Memory B cell (primary cell): ENCODE measurements at regions not wholly inside any gene's neighbourhood (a gene's known extent, or its start where the extent isn't known, plus 50 kb on each side); places are given as distances from the start of the nearest gene placed in this dataset.
"Not testable (repeated sequence)": the region's sequence is repeated elsewhere in the genome, so short reads cannot be mapped to it uniquely, and the experiment has no call there.

ENCODE experiments used
- ATAC-seq: fragments of 150-1000 bp; cut with Tn5 transposase; 2 replicates; pipeline ENCODE4 v1.10.0; 2021; ENCODE audit warnings: low read depth, mild to moderate bottlenecking, moderate library complexity
- DNase-seq, 2 donors: peaks; one replicate each; pipeline ENCODE4 v3.0.0; 2022; ENCODE audit warnings: low spot score in 2 of 2
- H3K27ac Mint-ChIP-seq: one replicate; pipeline ENCODE4 v1.8.0; 2022; ENCODE audit warnings: mild to moderate bottlenecking, moderate library complexity, mixed read lengths
- H3K27me3 Mint-ChIP-seq: one replicate; pipeline ENCODE4 v1.8.0; 2022; ENCODE audit warnings: mixed read lengths
- H3K36me3 Mint-ChIP-seq: one replicate; pipeline ENCODE4 v1.8.0; 2022; ENCODE audit warnings: mild to moderate bottlenecking, mixed read lengths
- H3K4me1 Mint-ChIP-seq: one replicate; pipeline ENCODE4 v1.8.0; 2022; ENCODE audit warnings: mixed read lengths
- H3K4me3 Mint-ChIP-seq: one replicate; pipeline ENCODE4 v1.8.0; 2022; ENCODE audit warnings: mild to moderate bottlenecking, moderate library complexity, mixed read lengths
- H3K9me3 Mint-ChIP-seq: one replicate; pipeline ENCODE4 v1.8.0; 2022; ENCODE audit warnings: mixed read lengths

- no peak overlapping the region for H3K27ac Mint-ChIP-seq
- DNase-seq (no peak), ATAC-seq (no peak)
- no peaks in the 10 kb centered on the region for H3K4me1 Mint-ChIP-seq
- no peaks in the 10 kb centered on the region for H3K9me3 Mint-ChIP-seq
- H3K36me3 Mint-ChIP-seq = no peaks in the 10 kb centered on the region
- H3K4me3 Mint-ChIP-seq = no peak overlapping the region
- H3K27me3 Mint-ChIP-seq = no peaks in the 10 kb centered on the region
Observed at GRCh38 chr11:12585861-12586260, 88.4 kb upstream of the TEAD1 start.

- ATAC-seq = no peak
- no peaks in the 10 kb centered on the region for H3K9me3 Mint-ChIP-seq
- H3K36me3 Mint-ChIP-seq = no peaks in the 10 kb centered on the region
- no peaks in the 10 kb centered on the region for H3K4me1 Mint-ChIP-seq
- DNase-seq = no peak
- no peak overlapping the region for H3K27ac Mint-ChIP-seq
- H3K4me3 Mint-ChIP-seq = no peak overlapping the region
- no peaks in the 10 kb centered on the region for H3K27me3 Mint-ChIP-seq
Observed at GRCh38 chr11:12587333-12587991, 86.8 kb upstream of the TEAD1 start.

- no peak overlapping the region for H3K4me3 Mint-ChIP-seq
- H3K4me1 Mint-ChIP-seq = no peaks in the 10 kb centered on the region
- no peaks in the 10 kb centered on the region for H3K36me3 Mint-ChIP-seq
- no peak for DNase-seq
- H3K27ac Mint-ChIP-seq = no peak overlapping the region
- no peak for ATAC-seq
- peaks cover 2% of the 10 kb centered on the region for H3K27me3 Mint-ChIP-seq
- H3K9me3 Mint-ChIP-seq = peaks cover 3% of the 10 kb centered on the region
Observed at GRCh38 chr11:12591706-12592105, 82.5 kb upstream of the TEAD1 start.

- Mint-ChIP-seq H3K4me1 (no peaks in the 10 kb centered on the region), H3K27me3 (peaks cover 2% of the 10 kb centered on the region), H3K4me3 (no peak overlapping the region), H3K9me3 (peaks cover 5% of the 10 kb centered on the region), H3K36me3 (no peaks in the 10 kb centered on the region), H3K27ac (no peak overlapping the region)
- ATAC-seq (no peak), DNase-seq (no peak)
Observed at GRCh38 chr11:12592283-12592682, 81.9 kb upstream of the TEAD1 start.

- not testable (repeated sequence) for ATAC-seq, H3K4me1 Mint-ChIP-seq, H3K4me3 Mint-ChIP-seq
Observed at GRCh38 chr11:12595089-12595847, 79.0 kb upstream of the TEAD1 start.

GRCh38 chr11:12598330-12599256 lies 75.6 kb upstream of the TEAD1 start:
- H3K27me3 Mint-ChIP-seq = peaks cover 6% of the 10 kb centered on the region
- no peak overlapping the region for H3K27ac Mint-ChIP-seq
- peaks cover 5% of the 10 kb centered on the region for H3K9me3 Mint-ChIP-seq
- ATAC-seq = no peak
- H3K4me1 Mint-ChIP-seq = no peaks in the 10 kb centered on the region
- H3K4me3 Mint-ChIP-seq = no peak overlapping the region
- H3K36me3 Mint-ChIP-seq = no peaks in the 10 kb centered on the region
- no peak for DNase-seq

More at GRCh38 chr11:12595089-12595847, 79.0 kb upstream of the TEAD1 start:
- H3K27me3 Mint-ChIP-seq, H3K27ac Mint-ChIP-seq, DNase-seq, H3K36me3 Mint-ChIP-seq, H3K9me3 Mint-ChIP-seq: not testable (repeated sequence)

GRCh38 chr11:12599408-12600143 lies 74.6 kb upstream of the TEAD1 start:
- H3K27me3 Mint-ChIP-seq = peaks cover 7% of the 10 kb centered on the region
- ATAC-seq (no peak), DNase-seq (peak in 1 of 2 donors; percentile 20)
- no peaks in the 10 kb centered on the region for H3K4me1 Mint-ChIP-seq
- no peak overlapping the region for H3K27ac Mint-ChIP-seq
- H3K9me3 Mint-ChIP-seq = peaks cover 5% of the 10 kb centered on the region
- no peaks in the 10 kb centered on the region for H3K36me3 Mint-ChIP-seq
- no peak overlapping the region for H3K4me3 Mint-ChIP-seq

- ATAC-seq = no peak
- no peak overlapping the region for H3K27ac Mint-ChIP-seq
Observed at GRCh38 chr11:12600829-12601228, 73.4 kb upstream of the TEAD1 start.

GRCh38 chr11:12602421-12602820 lies 71.8 kb upstream of the TEAD1 start:
- peaks cover 6% of the 10 kb centered on the region for H3K27me3 Mint-ChIP-seq
- H3K4me1 Mint-ChIP-seq = no peaks in the 10 kb centered on the region
- H3K4me3 Mint-ChIP-seq = no peak overlapping the region
- H3K36me3 Mint-ChIP-seq = no peaks in the 10 kb centered on the region
- no peak overlapping the region for H3K27ac Mint-ChIP-seq
- ATAC-seq (no peak), DNase-seq (no peak)
- no peaks in the 10 kb centered on the region for H3K9me3 Mint-ChIP-seq

More at GRCh38 chr11:12600829-12601228, 73.4 kb upstream of the TEAD1 start:
- peaks cover 6% of the 10 kb centered on the region for H3K27me3 Mint-ChIP-seq
- peaks cover 3% of the 10 kb centered on the region for H3K9me3 Mint-ChIP-seq
- no peaks in the 10 kb centered on the region for H3K36me3 Mint-ChIP-seq
- no peaks in the 10 kb centered on the region for H3K4me1 Mint-ChIP-seq
- no peak for DNase-seq
- H3K4me3 Mint-ChIP-seq = no peak overlapping the region

GRCh38 chr11:12603143-12604088 lies 70.8 kb upstream of the TEAD1 start:
- H3K4me1 Mint-ChIP-seq = no peaks in the 10 kb centered on the region
- DNase-seq = no peak
- H3K36me3 Mint-ChIP-seq = no peaks in the 10 kb centered on the region
- ATAC-seq = no peak
- H3K27me3 Mint-ChIP-seq = peaks cover 6% of the 10 kb centered on the region
- H3K27ac Mint-ChIP-seq = no peak overlapping the region
- H3K9me3 Mint-ChIP-seq = no peaks in the 10 kb centered on the region
- no peak overlapping the region for H3K4me3 Mint-ChIP-seq

- peaks cover 6% of the 10 kb centered on the region for H3K27me3 Mint-ChIP-seq
- no peak for ATAC-seq
- no peak overlapping the region for H3K27ac Mint-ChIP-seq
- no peak for DNase-seq
- H3K36me3 Mint-ChIP-seq = no peaks in the 10 kb centered on the region
- no peak overlapping the region for H3K4me3 Mint-ChIP-seq
- H3K9me3 Mint-ChIP-seq = peaks cover 5% of the 10 kb centered on the region
- no peaks in the 10 kb centered on the region for H3K4me1 Mint-ChIP-seq
Observed at GRCh38 chr11:12604557-12605153, 69.6 kb upstream of the TEAD1 start.

GRCh38 chr11:12606597-12606996 lies 67.6 kb upstream of the TEAD1 start:
- no peak overlapping the region for H3K27ac Mint-ChIP-seq
- no peak for ATAC-seq
- peaks cover 9% of the 10 kb centered on the region for H3K9me3 Mint-ChIP-seq
- peaks cover 6% of the 10 kb centered on the region for H3K27me3 Mint-ChIP-seq
- no peaks in the 10 kb centered on the region for H3K36me3 Mint-ChIP-seq
- no peak overlapping the region for H3K4me3 Mint-ChIP-seq
- no peaks in the 10 kb centered on the region for H3K4me1 Mint-ChIP-seq
- no peak for DNase-seq
